DOHH2 (cell line): ENCODE measurements at regions not wholly inside any gene's neighbourhood (a gene's known extent, or its start where the extent isn't known, plus 50 kb on each side); places are given as distances from the start of the nearest gene placed in this dataset.
"Not testable (repeated sequence)": the region's sequence is repeated elsewhere in the genome, so short reads cannot be mapped to it uniquely, and the experiment has no call there.

Experiments
- H3F3A ChIP-seq: fragments of 200-600 bp; sonication (generic), shearing (Covaris generic); 2 replicates; pipeline ENCODE4 v1.6.0; 2016; ENCODE audit warnings: antibody characterized with exemption, mild to moderate bottlenecking; ENCODE audit not compliant: control insufficient read depth, insufficient read depth
- H3K27ac ChIP-seq: fragments of 200-600 bp; sonication (generic); 2 replicates; pipeline ENCODE4 v1.5.1; 2014; ENCODE audit warnings: low read depth, mild to moderate bottlenecking, low read length, moderate library complexity
- H3K27me3 ChIP-seq: fragments of 200-600 bp; sonication (generic); 2 replicates; pipeline ENCODE4 v1.6.1; 2014; ENCODE audit warnings: mild to moderate bottlenecking, low read length, mixed read lengths; ENCODE audit not compliant: control insufficient read depth
- H3K36me3 ChIP-seq: fragments of 200-600 bp; sonication (generic); 2 replicates; pipeline ENCODE4 v1.6.1; 2014; ENCODE audit warnings: mild to moderate bottlenecking, low read length, moderate library complexity, mixed read lengths; ENCODE audit not compliant: control insufficient read depth
- H3K4me1 ChIP-seq: fragments of 200-600 bp; sonication (generic); 2 replicates; pipeline ENCODE4 v1.6.1; 2014; ENCODE audit warnings: mild to moderate bottlenecking, low read length, mixed read lengths; ENCODE audit not compliant: control insufficient read depth
- H3K4me2 ChIP-seq: fragments of 200-600 bp; sonication (generic); 2 replicates; pipeline ENCODE4 v1.6.0; 2014; ENCODE audit warnings: mild to moderate bottlenecking, low read length, moderate library complexity
- H3K4me3 ChIP-seq: fragments of 200-600 bp; sonication (generic); 2 replicates; pipeline ENCODE4 v1.5.1; 2014; ENCODE audit warnings: mild to moderate bottlenecking, low read length, mixed read lengths
- H3K79me2 ChIP-seq: fragments of 200-600 bp; sonication (generic); 2 replicates; pipeline ENCODE4 v1.6.1; 2014; ENCODE audit warnings: mild to moderate bottlenecking, low read length, mixed read lengths; ENCODE audit not compliant: control insufficient read depth
- H3K9me2 ChIP-seq: fragments of 200-600 bp; sonication (generic); replicated peaks from 2 replicates; pipeline ENCODE4 v1.6.1; 2014; ENCODE audit warnings: mild to moderate bottlenecking, low read length, mixed read lengths; ENCODE audit not compliant: control insufficient read depth
- H3K9me3 ChIP-seq: fragments of 200-600 bp; sonication (generic); 2 replicates; pipeline ENCODE4 v1.6.1; 2014; ENCODE audit warnings: antibody characterized with exemption, low read length, mixed read lengths; ENCODE audit not compliant: control insufficient read depth, insufficient read depth
- H4K20me1 ChIP-seq: fragments of 200-600 bp; sonication (generic); 2 replicates; pipeline ENCODE4 v1.6.0; 2014; ENCODE audit warnings: low read depth, mild to moderate bottlenecking, antibody characterized with exemption, low read length, moderate library complexity; ENCODE audit not compliant: control insufficient read depth, insufficient read depth
- CTCF ChIP-seq: fragments of 200-600 bp; sonication (generic); IDR thresholded peaks from one replicate; pipeline ENCODE4 v1.5.1; 2014; ENCODE audit warnings: antibody characterized with exemption, mild to moderate bottlenecking, low read depth, low read length; ENCODE audit not compliant: poor library complexity, severe bottlenecking
- EZH2phosphoT487 ChIP-seq: fragments of 200-600 bp; sonication (generic); IDR thresholded peaks from 2 replicates; pipeline ENCODE4 v1.6.1; 2017; ENCODE audit warnings: borderline replicate concordance, mild to moderate bottlenecking, antibody characterized with exemption, low read length, moderate library complexity, mixed read lengths

- Histone ChIP-seq H3K27ac (no peak overlapping the region), H3K27me3 (no peaks in the 10 kb centered on the region), H3K36me3 (no peaks in the 10 kb centered on the region), H3K4me1 (peaks cover 13% of the 10 kb centered on the region), H3K79me2 (no peaks in the 10 kb centered on the region), H4K20me1 (no peaks in the 10 kb centered on the region), H3K9me3 (peaks cover 3% of the 10 kb centered on the region; the same call in 1 of the 2 replicates), H3F3A (no peaks in the 10 kb centered on the region), H3K4me3 (no peak overlapping the region), H3K4me2 (no peak overlapping the region), H3K9me2 (no peaks in the 10 kb centered on the region)
- TF ChIP-seq CTCF (no peak), EZH2phosphoT487 (no peak)
These were observed 121.4 kb downstream of the MRPL39 start for GRCh38 chr21:25485914-25486313.

GRCh38 chr21:25467896-25468295 lies 139.4 kb downstream of the MRPL39 start:
- Histone ChIP-seq H4K20me1 (no peaks in the 10 kb centered on the region), H3K4me1 (no peaks in the 10 kb centered on the region), H3K79me2 (no peaks in the 10 kb centered on the region), H3K4me3 (no peak overlapping the region), H3K27ac (no peak overlapping the region), H3K27me3 (no peaks in the 10 kb centered on the region), H3K4me2 (no peak overlapping the region), H3K9me3 (peaks cover 4% of the 10 kb centered on the region; the same call in 1 of the 2 replicates), H3F3A (no peaks in the 10 kb centered on the region), H3K36me3 (no peaks in the 10 kb centered on the region), H3K9me2 (no peaks in the 10 kb centered on the region)
- no peak for TF ChIP-seq CTCF
- no peak for TF ChIP-seq EZH2phosphoT487

- H3F3A ChIP-seq, H3K27ac ChIP-seq, H3K36me3 ChIP-seq, H3K79me2 ChIP-seq, H3K27me3 ChIP-seq, H3K4me1 ChIP-seq, H3K4me2 ChIP-seq, H3K9me2 ChIP-seq, H3K9me3 ChIP-seq, H4K20me1 ChIP-seq, H3K4me3 ChIP-seq: not testable (repeated sequence)
These were observed 140.2 kb downstream of the MRPL39 start for GRCh38 chr21:25467071-25467470.

GRCh38 chr21:25466470-25466869 lies 140.8 kb downstream of the MRPL39 start:
- TF ChIP-seq EZH2phosphoT487 (no peak), CTCF (no peak)

More at GRCh38 chr21:25466470-25466869, 140.8 kb downstream of the MRPL39 start:
- H3K4me3 ChIP-seq: no peak overlapping the region
- H3K27ac ChIP-seq: no peak overlapping the region
- H4K20me1 ChIP-seq: no peaks in the 10 kb centered on the region
- no peaks in the 10 kb centered on the region for H3K36me3 ChIP-seq
- no peaks in the 10 kb centered on the region for H3F3A ChIP-seq
- H3K79me2 ChIP-seq: no peaks in the 10 kb centered on the region
- no peaks in the 10 kb centered on the region for H3K4me1 ChIP-seq
- H3K9me3 ChIP-seq: no peaks in the 10 kb centered on the region
- H3K4me2 ChIP-seq: no peak overlapping the region
- no peaks in the 10 kb centered on the region for H3K27me3 ChIP-seq
- H3K9me2 ChIP-seq: no peaks in the 10 kb centered on the region
